Activated T-helper 2 cell treated with anti-CD3 and anti-CD28 coated beads, Interferon-gamma antibody, Interleukin-2, Interleukin-4, amounts not matched to agents 10 μg/mL and 5 μg/mL and 100 μg/mL, durations not matched to agents 14 hours and 24 hours and 36 hours (primary cell): ENCODE measurements at regions not wholly inside any gene's neighbourhood (a gene's known extent, or its start where the extent isn't known, plus 50 kb on each side); places are given as distances from the start of the nearest gene placed in this dataset.

Experiments used
- DNase-seq: peaks from one replicate; pipeline ENCODE4 v3.0.0; 2021; ENCODE audit warnings: low spot score
- H3K27ac Mint-ChIP-seq: one replicate; pipeline ENCODE4 v1.8.0; 2021; ENCODE audit warnings: mixed read lengths
- H3K27me3 Mint-ChIP-seq: one replicate; pipeline ENCODE4 v1.8.0; 2021; ENCODE audit warnings: low read depth, mixed read lengths
- H3K36me3 Mint-ChIP-seq: one replicate; pipeline ENCODE4 v1.8.0; 2021; ENCODE audit warnings: low read depth, mixed read lengths
- H3K4me1 Mint-ChIP-seq: one replicate; pipeline ENCODE4 v1.8.0; 2021; ENCODE audit warnings: low read depth, mixed read lengths
- H3K4me3 Mint-ChIP-seq: one replicate; pipeline ENCODE4 v1.8.0; 2021; ENCODE audit warnings: low read depth, mild to moderate bottlenecking, moderate library complexity, mixed read lengths
- H3K9me3 Mint-ChIP-seq: one replicate; pipeline ENCODE4 v1.8.0; 2021; ENCODE audit warnings: mixed read lengths
- intact Hi-C: fragments of 100-400 bp; cut with micrococcal nuclease; formaldehyde crosslinking; loops from one replicate; pipeline ENCODE4 v1.15.1; 2023

DNA sequence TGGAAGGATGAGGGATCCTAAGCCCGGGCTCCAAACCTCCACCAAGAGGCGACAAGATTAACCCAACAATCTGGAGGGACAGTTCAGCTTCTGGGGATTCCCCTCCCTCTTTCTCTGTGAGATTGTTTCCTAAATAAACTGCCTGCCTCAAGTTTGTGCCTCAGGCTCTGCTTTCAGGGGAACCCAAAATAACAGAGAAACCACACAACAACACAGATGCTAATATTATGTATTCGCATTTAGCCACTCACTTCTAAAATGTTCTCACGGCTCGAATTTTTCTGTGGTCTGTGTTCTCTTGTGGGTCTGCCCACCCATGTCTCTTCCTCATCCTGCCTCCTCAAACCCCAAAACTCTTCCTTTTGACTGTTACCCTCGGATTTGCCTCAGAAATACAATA, 1381.1 kb upstream of the SLC10A2 start:
- no peaks in the 10 kb centered on the region for H3K36me3 Mint-ChIP-seq
- H3K4me1 Mint-ChIP-seq = no peaks in the 10 kb centered on the region
- DNase-seq = no peak
- H3K4me3 Mint-ChIP-seq = no peak overlapping the region
- no peak overlapping the region for H3K27ac Mint-ChIP-seq
- intact Hi-C loops = no loop called here
- H3K9me3 Mint-ChIP-seq = peaks cover 56% of the 10 kb centered on the region
- H3K27me3 Mint-ChIP-seq = no peaks in the 10 kb centered on the region

DNA sequence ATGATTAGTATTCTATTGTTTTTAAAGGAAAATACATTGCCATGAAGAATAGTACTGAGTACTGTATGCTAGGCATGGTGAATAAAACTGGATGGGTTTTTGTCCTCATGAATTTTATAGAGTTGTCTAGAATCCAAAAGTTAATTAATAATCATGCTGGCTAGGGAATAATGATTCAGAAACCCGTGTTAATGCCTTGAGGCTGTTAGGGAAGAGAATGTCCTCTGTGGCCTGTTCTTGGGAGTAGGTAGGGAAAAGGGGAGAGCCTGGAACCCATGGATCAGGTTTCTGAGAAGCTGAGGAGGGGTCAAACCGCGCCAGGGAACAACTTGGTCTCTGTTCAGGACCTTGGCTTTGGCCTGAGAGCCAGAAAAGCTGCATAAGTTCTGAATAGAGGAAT, 1376.3 kb upstream of the SLC10A2 start:
- Mint-ChIP-seq H3K36me3 (no peaks in the 10 kb centered on the region), H3K4me3 (no peak overlapping the region), H3K4me1 (no peaks in the 10 kb centered on the region), H3K9me3 (peaks cover 29% of the 10 kb centered on the region), H3K27ac (no peak overlapping the region), H3K27me3 (no peaks in the 10 kb centered on the region)
- intact Hi-C loops = no loop called here
- no peak for DNase-seq

DNA sequence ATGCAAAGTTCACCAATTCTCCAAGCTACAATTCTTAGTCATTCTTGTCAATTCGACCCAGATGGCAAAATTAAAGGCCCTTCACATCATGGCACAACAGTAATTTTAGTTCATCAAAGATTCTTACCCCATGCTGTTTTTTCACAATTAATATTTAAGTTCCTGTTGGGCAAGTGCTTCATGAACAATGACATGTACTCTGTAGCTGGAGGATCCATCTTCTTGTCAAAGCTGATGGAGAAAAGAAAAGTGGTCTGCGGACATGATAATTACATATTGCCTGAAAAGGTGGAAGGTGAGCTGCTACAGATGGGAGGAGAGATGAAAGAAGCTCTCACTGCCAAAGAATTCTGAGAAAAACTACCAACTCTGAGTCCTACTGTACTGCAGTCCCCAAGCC, 1370.3 kb upstream of the SLC10A2 start:
- H3K4me1 Mint-ChIP-seq = no peaks in the 10 kb centered on the region
- no peaks in the 10 kb centered on the region for H3K36me3 Mint-ChIP-seq
- H3K4me3 Mint-ChIP-seq = no peak overlapping the region
- H3K27me3 Mint-ChIP-seq = no peaks in the 10 kb centered on the region
- intact Hi-C loops = no loop called here
- no peak overlapping the region for H3K27ac Mint-ChIP-seq
- DNase-seq = no peak
- H3K9me3 Mint-ChIP-seq = no peaks in the 10 kb centered on the region

DNA sequence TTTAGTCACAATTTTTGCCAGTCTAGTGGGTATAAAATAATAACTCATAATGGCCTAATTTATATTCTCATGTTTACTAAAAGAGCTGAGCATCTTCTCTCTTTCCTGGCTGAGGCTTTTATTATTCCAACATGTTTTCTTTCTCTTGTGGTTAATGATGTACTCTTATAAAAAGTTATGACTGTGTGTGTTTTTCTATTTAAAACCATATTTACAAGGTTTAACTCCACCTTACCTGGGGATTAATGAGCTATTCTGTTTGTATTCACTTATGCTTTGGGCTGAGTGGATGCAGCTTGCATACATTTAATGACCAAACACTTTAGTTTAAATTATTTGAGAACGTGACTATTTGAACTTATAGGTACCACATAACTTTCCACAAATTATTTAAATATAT, 1365.7 kb upstream of the SLC10A2 start:
- no peaks in the 10 kb centered on the region for H3K4me1 Mint-ChIP-seq
- H3K9me3 Mint-ChIP-seq = no peaks in the 10 kb centered on the region
- no peak for DNase-seq
- intact Hi-C loops = no loop called here
- H3K27me3 Mint-ChIP-seq = no peaks in the 10 kb centered on the region
- H3K4me3 Mint-ChIP-seq = no peak overlapping the region
- no peak overlapping the region for H3K27ac Mint-ChIP-seq
- no peaks in the 10 kb centered on the region for H3K36me3 Mint-ChIP-seq

DNA sequence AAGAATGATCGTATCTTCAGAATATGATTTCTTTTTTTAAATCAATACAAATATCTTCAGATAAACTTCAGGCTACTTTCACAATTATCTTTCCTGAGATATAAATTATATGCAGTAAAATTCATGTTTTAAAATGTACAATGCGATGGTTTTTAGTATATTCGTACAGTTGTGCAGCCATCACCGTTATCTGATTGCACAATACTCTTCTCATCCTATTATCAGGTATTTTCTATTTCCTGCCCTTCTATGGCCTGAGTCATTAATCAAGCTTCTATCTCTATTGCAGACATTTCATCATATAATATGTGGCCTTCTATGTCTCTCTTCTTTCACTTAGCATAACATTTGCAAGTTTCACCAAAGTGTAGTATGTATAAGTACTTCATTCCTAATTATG, 1360.2 kb upstream of the SLC10A2 start:
- no peaks in the 10 kb centered on the region for H3K4me1 Mint-ChIP-seq
- H3K9me3 Mint-ChIP-seq = peaks cover 4% of the 10 kb centered on the region
- no peaks in the 10 kb centered on the region for H3K27me3 Mint-ChIP-seq
- intact Hi-C loops = no loop called here
- DNase-seq = no peak
- H3K4me3 Mint-ChIP-seq = no peak overlapping the region
- no peak overlapping the region for H3K27ac Mint-ChIP-seq
- H3K36me3 Mint-ChIP-seq = no peaks in the 10 kb centered on the region

DNA sequence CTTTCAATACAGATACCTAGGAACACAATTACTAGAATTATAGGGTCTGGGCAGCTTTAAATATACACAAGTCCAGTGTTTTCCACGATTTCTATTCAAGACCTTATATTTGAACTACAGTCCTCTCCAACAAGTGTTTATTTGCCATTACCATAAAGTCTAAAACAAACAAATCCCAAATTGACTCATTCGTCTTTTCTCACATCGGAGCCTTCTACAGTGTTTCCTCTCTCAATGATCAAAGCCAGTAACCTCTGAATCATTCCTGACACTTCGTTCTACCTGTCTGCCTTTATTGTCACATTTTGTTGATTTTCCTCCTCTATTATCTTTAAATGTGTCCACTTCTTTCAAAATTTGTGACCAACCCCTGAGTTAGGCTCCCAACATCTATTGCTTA, 1356.5 kb upstream of the SLC10A2 start:
- intact Hi-C loops = no loop called here
- Mint-ChIP-seq H3K4me1 (no peaks in the 10 kb centered on the region), H3K27ac (no peak overlapping the region), H3K36me3 (no peaks in the 10 kb centered on the region), H3K9me3 (peaks cover 4% of the 10 kb centered on the region), H3K27me3 (no peaks in the 10 kb centered on the region), H3K4me3 (no peak overlapping the region)
- no peak for DNase-seq

DNA sequence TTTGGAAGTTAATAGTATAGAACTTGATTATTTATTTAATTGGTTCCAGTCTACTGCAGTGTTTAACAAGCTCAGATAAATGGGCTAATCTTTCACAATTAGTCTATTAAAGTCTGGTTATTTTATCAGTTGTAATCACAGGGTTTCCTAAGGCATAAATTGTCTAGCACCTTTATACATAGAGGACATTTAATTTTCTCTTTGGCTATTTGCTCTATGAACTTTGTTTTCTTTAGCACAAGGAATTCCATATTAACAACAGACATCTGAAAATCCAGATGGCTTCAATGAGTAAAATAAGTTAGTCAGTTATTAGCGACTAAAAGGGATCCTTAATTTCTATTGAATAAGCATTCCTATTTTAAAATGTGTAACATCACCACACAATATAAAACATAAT, 1350.8 kb upstream of the SLC10A2 start:
- H3K4me3 Mint-ChIP-seq = no peak overlapping the region
- no peaks in the 10 kb centered on the region for H3K4me1 Mint-ChIP-seq
- no peaks in the 10 kb centered on the region for H3K27me3 Mint-ChIP-seq
- H3K36me3 Mint-ChIP-seq = no peaks in the 10 kb centered on the region
- no peak for DNase-seq
- H3K27ac Mint-ChIP-seq = no peak overlapping the region
- H3K9me3 Mint-ChIP-seq = no peaks in the 10 kb centered on the region
- intact Hi-C loops = no loop called here

DNA sequence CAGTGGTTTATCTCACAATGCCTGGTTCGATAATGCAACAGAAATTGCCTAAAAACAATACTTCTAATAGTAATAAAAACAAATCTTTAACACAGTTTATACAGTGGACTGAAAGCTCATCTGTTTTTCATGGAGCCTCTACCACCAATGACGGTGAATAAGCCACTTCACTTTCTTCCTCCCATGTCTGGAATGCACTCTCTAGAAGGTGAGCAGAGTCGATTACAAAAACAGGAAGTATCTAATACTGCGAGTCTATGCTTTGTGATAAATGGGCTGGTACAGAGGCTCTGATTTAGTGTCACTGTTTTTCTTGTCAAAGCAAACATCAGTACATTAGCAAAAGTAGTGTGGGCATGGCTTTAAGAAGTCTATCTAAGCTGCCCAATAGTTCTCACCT, 1348.6 kb upstream of the SLC10A2 start:
- H3K4me3 Mint-ChIP-seq = no peak overlapping the region
- no peaks in the 10 kb centered on the region for H3K4me1 Mint-ChIP-seq
- no peaks in the 10 kb centered on the region for H3K36me3 Mint-ChIP-seq
- DNase-seq = no peak
- H3K27me3 Mint-ChIP-seq = no peaks in the 10 kb centered on the region
- no peak overlapping the region for H3K27ac Mint-ChIP-seq
- no peaks in the 10 kb centered on the region for H3K9me3 Mint-ChIP-seq
- intact Hi-C loops = no loop called here

DNA sequence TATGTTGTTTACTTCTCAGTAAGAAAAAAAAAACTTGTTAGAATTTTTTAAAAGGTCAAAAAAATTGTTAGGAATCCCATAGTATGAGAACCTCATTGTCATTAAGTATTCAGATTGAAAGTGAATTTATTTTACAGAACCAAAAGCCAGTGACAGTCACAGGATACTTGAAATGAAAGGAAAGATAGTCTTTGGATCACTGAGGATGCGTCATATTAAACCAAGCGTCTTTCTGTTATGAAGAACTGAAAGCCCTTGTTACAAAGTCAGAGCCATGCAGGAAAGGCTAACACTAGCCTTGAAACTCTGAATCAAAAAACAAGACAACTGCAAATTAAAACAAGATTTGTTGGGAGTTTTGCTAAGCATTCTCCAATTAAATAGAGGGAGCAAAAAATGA, 1348.0 kb upstream of the SLC10A2 start:
- Mint-ChIP-seq H3K4me3 (no peak overlapping the region), H3K9me3 (no peaks in the 10 kb centered on the region), H3K27ac (no peak overlapping the region), H3K27me3 (no peaks in the 10 kb centered on the region), H3K36me3 (no peaks in the 10 kb centered on the region), H3K4me1 (no peaks in the 10 kb centered on the region)
- DNase-seq = no peak
- intact Hi-C loops = no loop called here

DNA sequence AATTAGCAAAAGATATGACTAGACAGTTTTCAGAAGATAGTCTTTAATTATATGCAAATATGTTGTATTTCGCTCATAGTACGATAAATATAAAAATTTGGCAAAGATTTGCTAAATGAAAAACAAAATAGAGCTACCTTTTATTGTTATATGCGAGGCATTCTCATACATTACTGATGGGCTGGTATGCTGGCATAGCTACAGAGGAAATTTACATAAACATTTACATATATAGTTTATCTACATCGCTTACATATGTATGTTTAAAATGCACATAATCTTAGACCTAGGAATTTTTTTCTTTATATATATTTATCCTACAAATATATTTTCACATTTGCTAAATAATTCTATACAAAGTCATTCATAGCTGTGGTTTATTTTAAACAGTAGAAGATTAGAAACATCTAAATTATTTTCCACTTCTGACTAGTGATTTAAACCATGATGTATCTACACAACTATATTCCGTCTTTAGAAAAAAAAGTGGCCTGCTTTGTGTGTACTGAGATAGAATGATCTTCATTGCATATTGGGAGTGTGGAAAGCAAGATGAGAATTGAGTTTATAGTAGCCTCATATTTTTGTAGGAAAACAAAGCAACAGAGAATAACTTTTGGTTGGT, 1345.0 kb upstream of the SLC10A2 start:
- H3K27me3 Mint-ChIP-seq = no peaks in the 10 kb centered on the region
- peaks cover 6% of the 10 kb centered on the region for H3K9me3 Mint-ChIP-seq
- no peak overlapping the region for H3K27ac Mint-ChIP-seq

DNA sequence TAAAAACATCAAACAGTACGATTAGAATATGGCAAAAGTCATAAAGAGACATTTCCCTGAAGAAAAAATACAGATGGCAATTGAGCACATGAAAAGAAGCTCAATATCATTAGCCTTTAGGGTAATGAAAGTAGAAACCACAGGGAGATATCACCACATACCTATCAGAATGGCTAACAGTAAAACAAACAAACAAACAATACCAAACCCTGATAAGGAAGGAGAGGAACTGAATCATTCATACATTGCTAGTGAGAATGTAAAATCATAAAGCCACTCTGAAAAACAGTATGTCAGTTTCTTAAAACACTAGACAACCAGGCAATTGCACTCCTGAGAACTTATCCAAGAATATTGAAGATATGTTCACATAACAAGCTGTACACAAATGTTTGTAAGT, 1342.5 kb upstream of the SLC10A2 start:
- DNase-seq = no peak
- H3K4me3 Mint-ChIP-seq = no peak overlapping the region
- H3K9me3 Mint-ChIP-seq = peaks cover 6% of the 10 kb centered on the region
- no peaks in the 10 kb centered on the region for H3K36me3 Mint-ChIP-seq
- no peaks in the 10 kb centered on the region for H3K27me3 Mint-ChIP-seq
- intact Hi-C loops = no loop called here
- no peaks in the 10 kb centered on the region for H3K4me1 Mint-ChIP-seq
- no peak overlapping the region for H3K27ac Mint-ChIP-seq

More for the DNA sequence above, 1345.0 kb upstream of the SLC10A2 start:
- no peak for DNase-seq
- intact Hi-C loops = no loop called here
- no peaks in the 10 kb centered on the region for H3K4me1 Mint-ChIP-seq
- H3K4me3 Mint-ChIP-seq = no peak overlapping the region
- no peaks in the 10 kb centered on the region for H3K36me3 Mint-ChIP-seq

DNA sequence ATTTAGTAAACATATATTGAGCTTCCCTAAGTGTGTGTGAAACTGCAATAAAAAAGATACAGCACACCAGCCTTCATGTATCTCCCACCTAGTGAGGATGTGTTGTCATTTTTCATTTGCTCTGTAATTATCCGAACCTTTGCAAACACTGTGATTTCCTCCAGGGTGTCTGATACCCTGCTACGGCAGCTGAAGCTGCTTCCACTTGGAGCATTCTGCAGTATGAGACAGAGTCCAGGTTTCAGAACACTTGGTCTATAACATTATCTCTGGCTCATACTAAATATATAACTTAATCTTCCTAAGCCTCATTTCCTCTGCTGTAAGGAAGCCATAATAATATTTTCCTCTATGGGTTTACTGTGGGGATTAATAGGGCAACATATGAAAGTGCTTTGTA, 1338.1 kb upstream of the SLC10A2 start:
- no peaks in the 10 kb centered on the region for H3K36me3 Mint-ChIP-seq
- no peak overlapping the region for H3K4me3 Mint-ChIP-seq
- no peak for DNase-seq
- H3K27ac Mint-ChIP-seq = no peak overlapping the region
- intact Hi-C loops = no loop called here
- peaks cover 6% of the 10 kb centered on the region for H3K9me3 Mint-ChIP-seq
- H3K27me3 Mint-ChIP-seq = no peaks in the 10 kb centered on the region
- H3K4me1 Mint-ChIP-seq = no peaks in the 10 kb centered on the region

DNA sequence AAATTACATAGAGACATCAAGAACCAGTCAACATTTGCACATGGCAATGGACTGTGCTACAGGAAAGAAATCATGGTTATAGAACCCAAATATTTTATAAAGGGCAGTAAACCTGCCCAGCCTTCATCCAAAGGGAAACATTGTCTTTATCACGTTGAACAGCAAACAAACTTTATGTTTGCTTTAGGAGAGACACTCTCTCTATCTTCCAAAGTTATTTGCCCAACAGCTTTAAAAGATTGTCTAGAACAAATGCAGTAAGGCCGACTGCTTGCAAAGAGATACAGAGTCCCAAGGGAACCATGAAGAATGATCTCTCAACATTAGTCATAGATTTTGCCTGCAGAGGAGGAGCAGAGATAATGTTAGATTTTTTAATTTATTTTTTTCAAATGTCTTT, 1323.5 kb upstream of the SLC10A2 start:
- H3K9me3 Mint-ChIP-seq = peaks cover 17% of the 10 kb centered on the region
- H3K4me3 Mint-ChIP-seq = no peak overlapping the region
- DNase-seq = no peak
- H3K27ac Mint-ChIP-seq = no peak overlapping the region
- H3K36me3 Mint-ChIP-seq = no peaks in the 10 kb centered on the region
- no peaks in the 10 kb centered on the region for H3K4me1 Mint-ChIP-seq
- H3K27me3 Mint-ChIP-seq = no peaks in the 10 kb centered on the region
- intact Hi-C loops = no loop called here

DNA sequence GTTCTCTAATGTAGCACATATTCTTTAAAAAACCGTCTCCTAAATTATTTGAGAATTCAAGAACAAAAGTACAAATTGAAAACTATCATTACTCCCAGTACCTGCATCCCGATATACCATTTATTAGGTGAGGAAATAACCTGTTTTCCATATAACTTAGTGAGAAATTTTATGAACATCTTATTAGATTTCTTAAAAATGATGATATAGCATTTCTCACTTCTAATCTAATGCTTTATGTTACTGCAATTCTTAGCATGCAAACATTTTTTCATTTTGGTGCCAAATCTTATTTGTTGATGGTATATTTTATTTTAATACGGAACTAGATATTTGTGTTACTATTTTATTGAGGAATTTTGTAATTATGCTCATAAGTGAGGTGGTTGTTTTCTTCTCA, 1321.3 kb upstream of the SLC10A2 start:
- H3K9me3 Mint-ChIP-seq = peaks cover 13% of the 10 kb centered on the region
- DNase-seq = no peak
- H3K27ac Mint-ChIP-seq = no peak overlapping the region
- no peak overlapping the region for H3K4me3 Mint-ChIP-seq
- intact Hi-C loops = no loop called here
- no peaks in the 10 kb centered on the region for H3K36me3 Mint-ChIP-seq
- H3K4me1 Mint-ChIP-seq = no peaks in the 10 kb centered on the region
- H3K27me3 Mint-ChIP-seq = no peaks in the 10 kb centered on the region
